ENCODE measurements at regions not wholly inside any gene's neighbourhood (a gene's known extent, or its start where the extent isn't known, plus 50 kb on each side); places are given as distances from the start of the nearest gene placed in this dataset.

DNA sequence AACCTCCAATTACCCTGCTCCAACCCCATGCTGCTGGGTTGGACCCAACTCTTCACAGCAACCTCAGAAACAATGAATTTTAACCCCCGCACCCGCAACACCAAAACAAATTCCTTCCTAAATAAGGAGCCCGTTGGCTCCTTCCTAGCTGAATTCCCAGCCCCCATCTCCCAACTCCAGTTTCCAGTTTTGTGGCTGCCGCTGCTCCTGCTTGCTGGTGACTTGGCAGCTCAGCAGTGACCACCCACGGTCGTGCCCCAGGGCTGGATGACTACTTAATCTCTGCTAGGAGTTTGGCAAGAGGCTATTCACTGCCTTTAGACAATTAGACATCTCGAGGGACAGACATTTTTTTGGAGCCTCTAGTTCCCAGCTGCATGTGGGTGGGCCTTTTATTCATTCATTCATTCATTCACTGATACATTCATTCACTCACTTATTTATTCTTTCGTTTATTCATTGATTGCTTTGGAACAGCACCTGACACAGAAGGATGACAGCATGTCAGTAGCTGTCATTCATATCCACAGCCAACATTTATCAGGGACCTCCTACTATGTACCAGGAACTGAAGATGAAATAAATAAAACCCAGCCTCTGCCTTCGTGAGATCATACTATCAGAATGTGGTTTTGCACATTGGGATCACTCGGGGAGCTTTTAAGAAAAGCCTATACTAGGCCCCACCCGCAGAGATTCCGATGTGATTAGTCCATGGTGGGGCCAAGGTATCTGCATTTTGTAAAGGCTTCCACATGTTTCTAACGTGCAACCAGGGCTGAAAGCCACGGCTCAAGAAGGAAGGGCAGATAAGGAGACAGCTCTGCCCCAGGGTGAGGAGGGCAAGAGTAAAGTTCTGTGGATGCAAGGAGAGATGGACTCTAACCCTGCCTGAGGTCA, 256.5 kb downstream of the SHQ1 start:
- H3K36me3 ChIP-seq (ENCODE audit: control insufficient read depth, insufficient read depth, low read length): no peaks in the 10 kb centered on the region
- in situ Hi-C loops (cut with HindIII; ENCODE audit: low pct_unique_long_range_greater_than_20kb, low sequenced_read_pairs): no loop called here
- H3K4me3 ChIP-seq (ENCODE audit: low read depth in 2 of 2, low read length in 2 of 2): no peak overlapping the region
- DNase-seq (ENCODE audit: low read depth, low spot score): no peak
- H3K9me3 ChIP-seq (ENCODE audit: control insufficient read depth, insufficient read depth, low read depth, low read length): no peaks in the 10 kb centered on the region
- ChIA-PET POLR2A (no interaction called here), CTCF (no interaction called here)
- intact Hi-C loops (cut with micrococcal nuclease; ENCODE audit: unreplicated experiment): no loop called here
- no peak for ATAC-seq
- BruUV-seq (replicated peaks): no TSS peak
- H3K27me3 ChIP-seq (ENCODE audit: control insufficient read depth, insufficient read depth, low read length): no peaks in the 10 kb centered on the region
- no peak overlapping the region for H3K27ac ChIP-seq (ENCODE audit: low read length)
- H3K4me1 ChIP-seq (ENCODE audit: control insufficient read depth, insufficient read depth, low read length): no peaks in the 10 kb centered on the region
- TF ChIP-seq TCF7L2 (IDR thresholded peaks at IDR 0.05; ENCODE audit: low read depth, low read length) (no peak), POLR2AphosphoS5 (IDR thresholded peaks at IDR 0.05; ENCODE audit: low read depth, low read length) (no peak), SIN3A (IDR thresholded peaks at IDR 0.05; ENCODE audit: borderline replicate concordance, insufficient read depth, low read depth, low read length) (no peak)
- TF ChIP-seq, protein P1, sequence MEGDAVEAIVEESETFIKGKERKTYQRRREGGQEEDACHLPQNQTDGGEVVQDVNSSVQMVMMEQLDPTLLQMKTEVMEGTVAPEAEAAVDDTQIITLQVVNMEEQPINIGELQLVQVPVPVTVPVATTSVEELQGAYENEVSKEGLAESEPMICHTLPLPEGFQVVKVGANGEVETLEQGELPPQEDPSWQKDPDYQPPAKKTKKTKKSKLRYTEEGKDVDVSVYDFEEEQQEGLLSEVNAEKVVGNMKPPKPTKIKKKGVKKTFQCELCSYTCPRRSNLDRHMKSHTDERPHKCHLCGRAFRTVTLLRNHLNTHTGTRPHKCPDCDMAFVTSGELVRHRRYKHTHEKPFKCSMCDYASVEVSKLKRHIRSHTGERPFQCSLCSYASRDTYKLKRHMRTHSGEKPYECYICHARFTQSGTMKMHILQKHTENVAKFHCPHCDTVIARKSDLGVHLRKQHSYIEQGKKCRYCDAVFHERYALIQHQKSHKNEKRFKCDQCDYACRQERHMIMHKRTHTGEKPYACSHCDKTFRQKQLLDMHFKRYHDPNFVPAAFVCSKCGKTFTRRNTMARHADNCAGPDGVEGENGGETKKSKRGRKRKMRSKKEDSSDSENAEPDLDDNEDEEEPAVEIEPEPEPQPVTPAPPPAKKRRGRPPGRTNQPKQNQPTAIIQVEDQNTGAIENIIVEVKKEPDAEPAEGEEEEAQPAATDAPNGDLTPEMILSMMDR (IDR thresholded peaks at IDR 0.05): no peak
- TF ChIP-seq, protein P2, sequence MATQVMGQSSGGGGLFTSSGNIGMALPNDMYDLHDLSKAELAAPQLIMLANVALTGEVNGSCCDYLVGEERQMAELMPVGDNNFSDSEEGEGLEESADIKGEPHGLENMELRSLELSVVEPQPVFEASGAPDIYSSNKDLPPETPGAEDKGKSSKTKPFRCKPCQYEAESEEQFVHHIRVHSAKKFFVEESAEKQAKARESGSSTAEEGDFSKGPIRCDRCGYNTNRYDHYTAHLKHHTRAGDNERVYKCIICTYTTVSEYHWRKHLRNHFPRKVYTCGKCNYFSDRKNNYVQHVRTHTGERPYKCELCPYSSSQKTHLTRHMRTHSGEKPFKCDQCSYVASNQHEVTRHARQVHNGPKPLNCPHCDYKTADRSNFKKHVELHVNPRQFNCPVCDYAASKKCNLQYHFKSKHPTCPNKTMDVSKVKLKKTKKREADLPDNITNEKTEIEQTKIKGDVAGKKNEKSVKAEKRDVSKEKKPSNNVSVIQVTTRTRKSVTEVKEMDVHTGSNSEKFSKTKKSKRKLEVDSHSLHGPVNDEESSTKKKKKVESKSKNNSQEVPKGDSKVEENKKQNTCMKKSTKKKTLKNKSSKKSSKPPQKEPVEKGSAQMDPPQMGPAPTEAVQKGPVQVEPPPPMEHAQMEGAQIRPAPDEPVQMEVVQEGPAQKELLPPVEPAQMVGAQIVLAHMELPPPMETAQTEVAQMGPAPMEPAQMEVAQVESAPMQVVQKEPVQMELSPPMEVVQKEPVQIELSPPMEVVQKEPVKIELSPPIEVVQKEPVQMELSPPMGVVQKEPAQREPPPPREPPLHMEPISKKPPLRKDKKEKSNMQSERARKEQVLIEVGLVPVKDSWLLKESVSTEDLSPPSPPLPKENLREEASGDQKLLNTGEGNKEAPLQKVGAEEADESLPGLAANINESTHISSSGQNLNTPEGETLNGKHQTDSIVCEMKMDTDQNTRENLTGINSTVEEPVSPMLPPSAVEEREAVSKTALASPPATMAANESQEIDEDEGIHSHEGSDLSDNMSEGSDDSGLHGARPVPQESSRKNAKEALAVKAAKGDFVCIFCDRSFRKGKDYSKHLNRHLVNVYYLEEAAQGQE (IDR thresholded peaks at IDR 0.05; ENCODE audit: insufficient read depth in 1 of 2, low read depth in 2 of 2, low read length in 1 of 2): no peak

- Histone ChIP-seq H3K27ac (ENCODE audit: low read length) (no peak overlapping the region), H3K4me1 (ENCODE audit: control insufficient read depth, insufficient read depth, low read length) (no peaks in the 10 kb centered on the region), H3K27me3 (ENCODE audit: control insufficient read depth, insufficient read depth, low read length) (no peaks in the 10 kb centered on the region), H3K4me3 (ENCODE audit: low read depth in 2 of 2, low read length in 2 of 2) (no peak overlapping the region), H3K9me3 (ENCODE audit: control insufficient read depth, insufficient read depth, low read depth, low read length) (no peaks in the 10 kb centered on the region), H3K36me3 (ENCODE audit: control insufficient read depth, insufficient read depth, low read length) (no peaks in the 10 kb centered on the region)
- ChIA-PET POLR2A (no interaction called here), CTCF (no interaction called here)
- no peak for ATAC-seq
- TF ChIP-seq SIN3A (IDR thresholded peaks at IDR 0.05; ENCODE audit: borderline replicate concordance, insufficient read depth, low read depth, low read length): no peak
- TF ChIP-seq, protein P2 (IDR thresholded peaks at IDR 0.05; ENCODE audit: insufficient read depth in 1 of 2, low read depth in 2 of 2, low read length in 1 of 2): no peak
- TF ChIP-seq, protein P1 (IDR thresholded peaks at IDR 0.05): no peak
- no peak for TF ChIP-seq TCF7L2 (IDR thresholded peaks at IDR 0.05; ENCODE audit: low read depth, low read length)
- no peak for TF ChIP-seq POLR2AphosphoS5 (IDR thresholded peaks at IDR 0.05; ENCODE audit: low read depth, low read length)
- DNase-seq (ENCODE audit: low read depth, low spot score): no peak
- intact Hi-C loops (cut with micrococcal nuclease; ENCODE audit: unreplicated experiment): no loop called here
- in situ Hi-C loops (cut with HindIII; ENCODE audit: low pct_unique_long_range_greater_than_20kb, low sequenced_read_pairs): no loop called here
- BruUV-seq (replicated peaks): no TSS peak
Measured at GRCh38 chr3:72590732-72591221, 257.5 kb downstream of the SHQ1 start.
